HG03175 (cell line): ENCODE measurements at regions not wholly inside any gene's neighbourhood (a gene's known extent, or its start where the extent isn't known, plus 50 kb on each side); places are given as distances from the start of the nearest gene placed in this dataset.
"Not testable (repeated sequence)": the region's sequence is repeated elsewhere in the genome, so short reads cannot be mapped to it uniquely, and the experiment has no call there.

Experiments
- ATAC-seq: cut with Tn5 transposase; IDR thresholded peaks from one replicate; pipeline ENCODE4 v1.9.1; 2021; ENCODE audit warnings: mild to moderate bottlenecking, moderate library complexity; ENCODE audit not compliant: unreplicated experiment

DNA sequence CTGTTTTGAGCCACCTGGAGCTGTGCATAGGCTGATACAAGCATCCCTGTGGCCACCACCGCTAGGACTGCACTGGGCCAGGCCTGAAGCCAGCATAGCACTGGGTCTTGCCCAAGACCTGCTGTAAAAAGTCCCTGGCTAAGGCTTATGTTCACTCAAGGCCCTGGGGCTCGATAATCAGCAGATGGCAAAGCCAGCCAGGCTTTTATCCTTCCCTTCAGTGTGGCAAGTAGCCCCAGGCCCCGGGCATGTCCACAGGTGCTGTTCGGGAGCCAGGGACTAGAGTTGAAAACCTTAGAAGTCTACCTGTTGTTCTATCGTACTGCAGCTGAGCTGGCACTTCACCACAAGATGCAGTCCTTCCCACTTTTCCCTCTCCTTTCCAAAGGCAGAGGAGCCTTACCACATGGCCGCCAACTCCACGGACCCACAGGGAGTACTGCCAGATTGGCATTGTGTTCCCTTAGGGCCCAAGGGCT is 226.4 kb upstream of the ZNF217 start:
- no peak for ATAC-seq

DNA sequence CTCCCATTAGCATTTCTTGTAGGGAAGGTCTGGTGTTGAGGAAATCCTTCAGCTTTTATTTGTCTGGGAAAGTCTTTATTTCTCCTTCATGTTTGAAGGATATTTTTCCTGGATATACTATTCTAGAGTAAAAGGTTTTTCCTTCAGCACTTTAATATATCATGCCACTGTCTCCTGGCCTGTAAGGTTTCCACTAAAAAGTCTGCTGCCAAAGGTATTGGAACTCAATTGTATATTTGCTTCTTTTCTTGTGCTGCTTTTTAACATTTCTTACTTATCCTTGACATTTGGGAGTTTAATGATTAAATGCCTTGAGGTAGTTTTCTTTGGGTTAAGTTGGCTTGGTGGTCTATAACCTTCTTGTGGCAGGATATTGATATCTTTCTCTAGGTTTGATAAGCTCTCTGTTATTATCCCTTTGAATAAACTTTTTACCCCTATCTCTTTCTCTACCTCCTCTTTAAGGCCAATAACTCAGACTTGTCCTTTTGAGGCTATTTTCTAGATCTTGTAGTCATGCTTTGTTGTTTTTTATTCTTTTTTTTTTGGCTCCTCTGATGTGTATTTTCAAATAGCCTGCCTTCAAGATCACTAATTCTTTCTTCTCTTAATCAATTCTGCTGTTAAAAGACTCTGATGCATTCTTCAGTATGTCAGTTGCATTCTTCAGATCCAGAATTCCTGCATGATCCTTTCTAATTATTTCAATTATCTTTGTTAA is 225.0 kb upstream of the ZNF217 start:
- ATAC-seq: no peak

DNA sequence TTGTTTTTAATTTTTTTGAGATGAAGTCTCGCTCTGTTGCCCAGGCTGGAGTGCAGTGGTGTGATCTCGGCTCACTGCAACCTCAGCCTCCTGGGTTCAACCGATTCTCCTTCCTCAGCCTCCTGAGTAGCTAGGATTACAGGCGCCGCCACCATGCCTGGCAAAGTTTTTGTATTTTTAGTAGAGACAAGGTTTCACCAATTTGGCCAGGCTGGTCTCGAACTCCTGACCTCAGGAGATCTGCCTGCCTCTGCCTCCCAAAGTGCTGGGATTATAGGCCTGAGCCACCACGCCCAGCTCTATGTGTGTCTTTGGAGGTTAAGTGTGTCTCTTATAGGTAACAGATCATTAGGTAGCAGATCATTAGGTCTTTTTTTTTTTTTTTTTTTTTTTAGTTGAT is 223.9 kb upstream of the ZNF217 start:
- ATAC-seq: not testable (repeated sequence)

DNA sequence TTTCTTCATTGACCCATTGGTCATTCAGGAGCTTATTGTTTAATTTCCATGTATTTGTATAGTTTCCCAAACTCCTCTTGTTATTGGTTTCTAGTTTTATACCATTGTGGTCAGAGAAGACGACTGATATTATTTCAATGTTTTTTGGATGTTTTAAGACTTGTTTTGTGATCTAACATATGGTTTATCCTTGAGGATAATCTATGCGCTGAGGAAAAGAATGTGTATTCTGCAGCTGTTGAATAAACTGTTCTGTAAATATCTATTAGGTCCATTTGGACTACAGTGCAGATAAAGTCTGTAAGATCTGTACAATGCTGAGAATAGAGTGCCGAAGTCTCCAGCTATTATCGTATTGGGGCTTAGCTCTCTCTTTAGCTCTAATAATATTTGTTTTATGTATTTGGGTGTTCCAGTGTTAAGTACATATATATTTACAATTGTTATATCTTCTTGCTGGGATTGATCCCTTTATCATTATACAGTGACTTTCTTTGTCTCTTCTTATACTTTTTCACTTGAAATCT is 223.3 kb upstream of the ZNF217 start:
- ATAC-seq: no peak

DNA sequence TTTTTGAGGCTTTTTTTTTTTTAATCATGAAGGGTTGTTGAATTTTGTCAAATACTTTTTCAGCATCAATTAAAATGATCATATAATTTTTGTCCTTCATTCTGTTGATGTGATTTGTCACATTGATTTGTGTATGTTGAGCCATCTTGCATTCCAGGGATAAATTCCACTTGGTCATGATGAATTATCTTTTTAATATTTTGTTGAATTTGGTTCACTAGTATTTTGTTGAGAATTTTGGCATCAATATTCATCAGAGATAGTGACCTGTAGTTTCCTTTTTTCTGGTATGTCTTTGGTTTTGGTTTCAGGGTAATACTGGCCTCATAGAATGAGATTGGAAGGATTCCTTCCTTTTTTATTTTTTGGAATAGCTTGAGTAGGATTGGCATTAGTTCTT is 221.9 kb upstream of the ZNF217 start:
- ATAC-seq: no peak

DNA sequence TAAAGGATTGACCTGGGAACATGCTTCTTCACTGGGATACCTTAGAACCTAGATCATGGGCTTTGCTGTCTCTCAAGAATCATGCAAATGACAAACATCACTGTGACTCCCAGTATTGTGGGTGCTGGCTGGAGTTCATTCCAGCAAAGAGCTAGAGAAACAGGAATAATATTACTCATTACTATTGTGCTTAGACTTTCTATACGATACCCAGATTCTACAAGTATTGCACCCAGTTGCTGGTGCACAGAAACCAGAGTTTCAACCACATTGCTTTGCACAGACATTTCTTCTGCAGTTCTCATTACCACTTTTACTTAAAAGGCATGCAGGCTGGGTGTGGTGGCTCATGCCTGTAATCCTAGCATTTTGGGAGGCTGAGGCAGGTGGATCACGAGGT is 220.4 kb upstream of the ZNF217 start:
- no peak for ATAC-seq

DNA sequence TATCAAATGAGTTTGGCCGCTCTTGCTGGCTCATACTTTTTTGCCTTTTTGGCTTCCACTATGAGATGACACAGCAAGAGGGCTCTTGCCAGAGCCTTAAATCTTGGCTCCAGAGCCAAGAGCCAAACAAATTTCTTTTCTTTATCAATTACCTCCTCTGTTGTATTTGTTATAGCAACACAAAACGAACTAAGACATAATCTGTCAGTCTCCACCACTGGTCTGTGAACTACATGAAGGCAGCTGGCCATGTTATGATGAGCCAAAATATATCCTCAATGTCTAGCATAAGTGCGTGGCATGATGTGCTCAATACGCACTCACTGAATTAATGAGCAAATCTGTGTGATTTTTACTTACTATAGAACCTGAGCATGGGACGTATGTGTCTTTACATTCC is 220.0 kb upstream of the ZNF217 start:
- ATAC-seq: no peak

DNA sequence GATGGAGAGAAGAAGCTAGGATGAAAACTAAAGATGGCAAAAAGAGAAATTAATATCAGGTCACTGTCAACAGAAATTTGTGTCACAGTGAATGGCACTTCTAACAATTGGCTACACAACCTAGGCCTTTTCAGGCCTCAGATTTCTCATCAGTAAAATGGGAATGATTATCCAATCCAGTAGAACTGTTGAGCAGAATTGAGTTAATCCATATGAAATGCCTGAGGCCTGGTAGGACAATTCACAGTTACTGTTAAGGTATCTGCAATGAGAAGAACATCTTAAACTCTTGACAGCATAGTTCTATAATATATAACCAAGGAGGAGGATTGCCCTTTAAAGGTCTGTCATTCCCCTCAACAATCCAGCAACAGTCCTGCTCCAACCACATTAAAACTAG is 217.9 kb upstream of the ZNF217 start:
- ATAC-seq: no peak

DNA sequence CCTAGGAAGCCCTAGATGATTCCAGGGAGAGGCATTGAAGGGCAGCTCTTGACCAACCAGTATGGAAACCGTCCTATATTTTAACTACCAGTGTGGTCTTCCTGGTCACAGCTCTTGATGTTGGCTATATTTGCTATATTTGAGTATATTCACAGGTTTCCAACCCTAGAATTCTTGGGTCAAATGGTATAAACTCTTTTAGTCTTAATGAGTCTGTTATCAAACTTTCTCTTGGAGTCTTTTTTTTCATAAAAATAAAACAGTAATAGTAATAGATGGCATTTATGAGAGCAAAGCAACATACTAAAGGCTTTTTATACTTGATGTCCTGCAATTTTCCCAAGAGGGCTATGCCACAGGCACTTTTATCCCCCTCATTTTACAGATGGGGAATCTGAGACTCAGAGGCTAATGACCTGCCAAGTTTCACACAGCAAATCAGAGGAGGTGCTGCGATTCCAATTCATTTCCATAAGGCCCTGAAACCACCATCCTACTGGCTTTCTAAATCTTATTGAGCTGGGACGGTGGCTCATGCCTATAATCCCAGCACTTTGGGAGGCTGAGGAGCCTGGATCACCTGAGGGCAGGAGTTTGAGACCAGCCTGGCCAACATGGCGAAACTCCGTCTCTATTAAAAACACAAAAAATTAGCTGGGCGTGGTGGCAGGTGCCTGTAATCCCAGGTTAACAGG is 217.2 kb upstream of the ZNF217 start:
- ATAC-seq: no peak

DNA sequence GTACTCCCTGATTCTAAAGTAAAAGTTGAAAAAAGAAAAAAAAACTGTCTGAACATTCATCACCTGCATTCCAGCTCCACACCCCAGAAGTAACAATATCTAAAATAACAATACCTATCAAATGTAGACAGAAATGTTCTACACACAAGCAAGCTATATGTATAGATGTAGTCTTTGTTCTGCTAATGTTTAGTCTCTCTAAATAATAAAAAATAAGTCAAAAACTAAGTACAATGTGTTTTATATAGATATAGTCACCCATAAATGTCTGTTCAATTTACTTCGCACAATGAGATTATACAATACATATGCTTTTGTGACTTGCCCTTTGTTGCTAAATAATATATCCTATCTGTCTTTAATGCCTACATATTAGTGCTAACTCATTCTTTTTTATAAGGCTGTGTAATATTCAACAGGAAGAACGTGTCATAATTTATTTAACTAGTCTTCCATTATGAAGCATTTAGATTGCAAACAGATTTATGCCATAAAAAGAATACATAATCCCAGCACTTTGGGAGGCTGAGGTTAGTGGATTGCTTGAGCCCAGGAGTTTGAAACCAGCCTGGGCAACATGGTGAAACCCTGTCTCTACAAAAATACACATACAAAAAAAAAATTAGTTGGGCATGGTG is 216.2 kb upstream of the ZNF217 start:
- no peak for ATAC-seq

DNA sequence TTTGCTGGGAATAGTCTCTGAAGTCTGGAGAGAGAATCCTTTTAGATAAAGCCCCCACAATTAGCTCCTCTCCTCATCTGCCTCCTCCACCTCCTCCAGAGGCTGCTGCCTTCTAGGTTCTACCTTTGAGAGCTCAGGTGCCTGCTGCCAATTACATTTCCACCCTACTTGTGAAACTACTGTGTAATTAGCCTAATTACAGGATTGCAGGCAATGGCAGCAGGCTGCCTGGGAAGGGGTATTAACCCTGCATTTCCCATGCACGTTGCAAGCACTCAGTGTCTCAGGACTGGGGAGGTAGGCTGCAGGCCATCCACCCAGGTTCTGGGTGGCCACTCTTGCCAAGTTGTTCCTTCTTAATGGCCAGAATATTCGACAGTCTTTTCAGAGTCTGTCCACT is 215.6 kb upstream of the ZNF217 start:
- ATAC-seq: no peak

DNA sequence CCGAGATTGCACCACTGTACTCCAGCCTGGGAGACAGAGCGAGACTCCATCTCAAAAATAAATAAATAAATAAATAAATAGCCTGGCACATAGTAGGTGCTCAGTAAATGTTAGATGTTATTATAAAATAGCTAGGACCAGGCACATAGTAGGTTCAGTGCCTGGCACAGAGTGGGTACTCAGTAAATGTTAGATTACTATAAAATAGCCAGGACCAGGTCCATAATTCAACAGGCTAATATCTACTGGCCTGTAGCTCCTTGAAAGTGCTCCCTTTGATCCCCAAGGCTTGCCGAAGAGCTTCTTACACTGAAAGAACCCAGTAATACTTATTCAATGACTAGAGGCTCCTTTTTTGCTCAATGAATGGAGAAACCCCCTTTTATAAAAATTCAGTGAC is 215.1 kb upstream of the ZNF217 start:
- ATAC-seq: no peak

DNA sequence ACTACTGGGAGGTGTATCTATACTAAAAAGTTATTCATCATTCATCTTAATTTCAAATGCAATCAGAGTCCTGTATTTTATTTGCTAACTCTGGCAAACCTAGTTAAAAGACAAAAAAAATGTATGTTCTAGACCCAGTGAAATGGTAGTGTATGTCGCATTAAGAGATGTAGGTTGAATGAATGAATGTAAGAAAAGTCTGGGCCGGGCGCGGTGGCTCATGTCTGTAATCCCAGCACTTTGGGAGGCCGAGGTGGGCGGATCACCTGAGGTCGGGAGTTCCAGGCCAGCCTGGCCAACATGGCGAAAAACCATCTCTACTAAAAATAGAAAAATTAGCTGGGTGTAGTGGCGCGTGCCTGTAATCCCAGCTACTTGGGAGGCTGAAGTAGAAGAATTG is 214.7 kb upstream of the ZNF217 start:
- ATAC-seq: not testable (repeated sequence)

DNA sequence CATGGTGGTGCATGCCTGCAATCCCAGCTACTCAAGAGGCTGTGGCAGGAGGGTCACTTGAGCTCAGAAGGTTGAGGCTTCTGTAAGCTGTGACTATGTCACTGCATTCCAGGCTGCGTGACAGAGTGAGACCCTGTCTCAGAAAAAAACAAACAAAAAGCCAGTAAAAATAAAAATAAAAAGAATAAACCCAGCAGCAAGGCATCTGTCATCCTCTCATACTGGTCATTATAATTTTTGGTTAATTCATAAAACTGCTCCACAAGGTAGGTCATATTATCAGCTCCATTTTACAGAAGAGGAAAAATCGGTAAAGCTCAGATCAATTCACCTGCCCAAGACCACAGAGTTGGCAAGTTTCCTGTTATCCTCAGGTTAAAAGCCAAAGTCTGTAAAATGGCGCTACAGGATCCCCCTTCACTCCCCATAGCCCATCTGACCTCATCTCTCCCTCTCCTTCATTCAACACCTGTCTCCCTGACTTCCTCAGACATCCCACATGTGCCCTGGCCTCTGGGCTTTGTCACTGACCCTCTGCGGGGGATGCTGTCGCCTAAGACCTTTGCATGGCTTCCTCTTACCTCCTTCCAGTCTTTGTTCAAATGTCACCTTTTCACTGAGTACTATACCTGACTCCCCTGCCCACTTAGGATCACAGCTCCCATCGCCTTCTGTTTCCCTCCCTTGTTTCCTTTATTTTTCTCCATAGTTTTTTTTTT is 213.2 kb upstream of the ZNF217 start:
- ATAC-seq: no peak

DNA sequence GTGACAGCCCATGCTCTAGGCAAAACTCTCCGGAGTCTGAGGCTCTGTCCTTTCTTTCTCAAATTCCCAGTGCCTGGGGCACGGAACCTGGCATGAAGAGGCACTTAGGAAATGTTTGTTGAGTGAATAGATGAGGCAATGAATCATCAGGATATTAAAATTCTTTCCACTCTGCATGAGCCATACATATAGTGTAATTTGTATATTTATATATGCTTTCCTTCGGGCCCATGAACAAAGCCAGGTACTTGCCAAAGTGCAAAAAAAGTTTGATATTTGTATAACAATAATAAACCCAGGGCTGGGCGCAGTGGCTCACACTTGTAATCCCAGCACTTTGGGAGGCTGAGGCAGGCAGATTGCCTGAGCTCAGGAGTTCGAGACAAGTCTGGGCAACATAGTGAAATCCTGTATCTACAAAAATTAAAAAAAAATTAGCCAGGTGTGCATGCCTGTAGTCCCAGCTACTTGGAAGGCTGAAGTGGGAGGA is 212.3 kb upstream of the ZNF217 start:
- ATAC-seq: no peak

DNA sequence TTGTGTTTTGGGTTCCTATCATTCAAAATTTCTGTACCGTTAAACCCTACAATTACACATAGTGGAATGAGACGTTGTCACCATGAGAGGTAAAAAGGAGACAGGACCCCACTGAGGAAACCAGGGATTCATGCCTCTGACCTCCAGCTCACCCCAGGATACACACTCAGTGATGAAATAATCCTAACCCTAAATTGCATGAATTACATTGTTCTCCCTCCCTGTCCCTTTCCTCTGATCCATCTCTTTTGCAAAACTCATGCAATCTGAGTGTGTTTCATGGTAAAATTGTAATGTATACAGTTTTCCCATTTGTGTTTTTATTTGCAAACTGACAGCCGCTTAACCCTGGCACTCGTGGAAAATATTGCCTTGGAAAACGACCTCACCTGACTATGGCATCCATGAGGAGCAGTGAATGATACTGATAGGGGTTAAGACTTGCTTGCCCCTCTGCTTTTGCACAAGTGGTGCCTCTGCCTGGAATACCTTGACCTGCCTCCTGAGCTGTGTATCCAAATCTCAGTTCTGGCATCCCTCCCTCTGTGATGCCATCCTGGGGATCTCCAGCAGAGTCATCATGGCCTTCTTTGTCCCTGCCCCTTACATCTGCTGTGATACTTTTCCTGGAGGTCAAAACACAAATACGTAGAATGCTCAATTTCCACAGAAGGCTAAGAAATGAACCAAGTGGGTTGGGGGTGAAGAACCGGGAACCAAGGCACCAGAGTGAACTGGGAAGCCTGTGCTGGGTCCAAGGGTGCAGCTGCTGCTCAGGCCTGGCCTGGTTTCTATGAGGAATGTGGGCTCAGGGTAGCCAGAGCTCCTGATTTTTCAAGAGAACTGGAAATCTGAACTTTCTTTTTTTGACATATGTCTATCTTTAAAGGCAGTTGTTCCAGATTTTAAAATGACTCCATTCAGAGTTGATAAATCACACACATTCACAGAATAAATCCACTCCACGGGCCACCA is 211.6 kb upstream of the ZNF217 start:
- no peak for ATAC-seq

DNA sequence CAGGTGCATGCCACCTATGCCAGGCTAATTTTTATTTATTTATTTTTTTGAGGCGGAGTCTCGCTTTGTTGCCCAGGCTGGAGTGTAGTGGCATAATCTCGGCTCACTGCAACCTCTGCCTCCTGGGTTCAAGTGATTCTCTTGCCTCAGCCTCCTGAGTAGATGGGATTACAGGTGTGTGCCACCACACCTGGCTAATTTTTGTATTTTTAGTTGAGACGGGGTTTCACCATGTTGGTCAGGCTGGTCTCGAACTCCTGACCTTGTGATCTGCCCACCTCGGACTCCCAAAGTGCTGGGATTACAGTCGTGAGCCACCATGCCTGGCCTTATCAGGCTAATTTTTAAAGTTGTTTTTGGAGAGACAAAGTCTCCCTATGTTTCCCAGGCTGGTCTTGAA is 210.7 kb upstream of the ZNF217 start:
- not testable (repeated sequence) for ATAC-seq

DNA sequence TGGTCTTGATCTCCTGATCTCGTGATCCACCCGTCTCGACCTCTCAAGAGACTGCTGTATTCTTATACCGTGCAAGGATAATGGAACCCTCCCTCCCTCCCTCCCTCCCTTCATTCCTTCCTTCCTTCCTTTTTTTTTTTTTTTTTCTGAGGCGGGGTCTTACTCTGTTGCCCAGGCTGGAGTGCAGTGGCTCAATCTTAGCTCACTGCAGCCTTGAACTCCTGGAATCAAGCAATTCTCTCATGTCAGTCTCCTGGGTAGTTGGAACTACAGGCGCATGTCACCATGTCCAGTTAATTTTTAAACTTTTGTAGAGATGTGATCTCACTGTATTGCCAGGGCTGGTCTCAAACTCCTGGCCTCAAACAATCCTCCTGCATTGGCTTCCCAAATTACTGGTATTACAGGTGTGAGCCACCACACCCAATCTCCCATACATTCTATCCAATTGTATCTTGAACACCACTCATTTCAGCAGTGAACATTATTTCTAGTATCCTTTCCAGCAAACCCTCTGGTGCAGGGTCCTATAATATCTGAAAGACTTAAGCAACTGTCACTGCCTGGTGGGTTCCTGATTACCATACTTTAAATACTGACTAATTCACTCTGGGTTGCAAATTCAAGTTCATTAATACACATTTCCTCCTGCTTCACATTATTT is 210.0 kb upstream of the ZNF217 start:
- ATAC-seq: no peak

DNA sequence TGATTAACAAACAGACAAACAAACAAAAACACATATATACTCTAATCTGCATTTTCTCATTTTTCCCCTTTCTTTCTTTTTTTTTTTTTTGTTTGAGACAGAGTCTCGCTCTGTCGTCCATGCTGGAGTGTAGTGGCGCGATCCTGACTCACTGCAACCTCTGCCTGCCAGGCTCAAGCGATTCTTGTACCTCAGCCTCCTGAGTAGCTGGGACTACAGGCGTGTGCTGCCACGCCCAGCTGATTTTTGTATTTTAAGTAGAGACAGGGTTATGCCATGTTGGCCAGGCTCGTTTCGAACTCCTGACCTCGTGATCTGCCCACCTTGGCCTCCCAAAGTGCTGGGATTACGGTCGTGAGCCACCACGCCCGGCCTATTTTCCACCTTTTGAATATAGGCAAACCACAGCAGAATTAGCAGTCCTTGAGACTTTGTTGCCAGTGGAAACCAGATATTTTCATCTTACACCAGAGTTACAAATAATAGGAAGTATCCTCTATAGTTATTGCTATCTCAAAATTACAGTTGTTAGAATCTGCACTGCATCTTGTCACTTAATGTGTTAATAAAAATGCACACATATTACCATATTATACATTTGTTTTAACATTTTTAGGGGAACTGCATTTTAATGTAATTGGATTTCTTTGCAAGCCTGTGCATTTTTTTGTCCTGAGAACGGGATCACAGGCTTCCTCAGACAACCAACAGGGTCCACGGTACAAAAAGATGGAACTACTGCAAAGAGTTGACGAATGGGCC is 208.2 kb upstream of the ZNF217 start:
- no peak for ATAC-seq
